Aorta (tissue), 5 donors: ENCODE measurements at regions not wholly inside any gene's neighbourhood (a gene's known extent, or its start where the extent isn't known, plus 50 kb on each side); places are given as distances from the start of the nearest gene placed in this dataset.

Experiments used
- ATAC-seq: fragments of 200-7000 bp; cut with Tn5 transposase; one replicate; pipeline ENCODE4 v1.9.1; 2022; ENCODE audit warnings: moderate library complexity; ENCODE audit not compliant: low FRiP score
- DNase-seq, 2 donors: peaks; one replicate each; pipeline ENCODE4 v3.0.0-alpha.2; 2020
- H3K27ac ChIP-seq, 2 donors: one replicate each; pipeline ENCODE4 v1.5.1; 2013; ENCODE audit warnings: low read length in 2 of 2, mild to moderate bottlenecking in 2 of 2, moderate library complexity in 2 of 2, control low read depth in 1 of 2, inconsistent platforms in 1 of 2, low read depth in 1 of 2
- H3K27me3 ChIP-seq, 2 donors: one replicate each; pipeline ENCODE4 v1.6.1; 2013; ENCODE audit warnings: control low read depth in 1 of 2, low read length in 1 of 2, mild to moderate bottlenecking in 1 of 2, moderate library complexity in 1 of 2; ENCODE audit not compliant: insufficient read depth in 2 of 2, control insufficient read depth in 1 of 2
- H3K36me3 ChIP-seq, 2 donors: one replicate each; pipeline ENCODE4 v1.6.1; 2013; ENCODE audit warnings: control low read depth in 1 of 2, low read length in 1 of 2, mild to moderate bottlenecking in 1 of 2; ENCODE audit not compliant: insufficient read depth in 2 of 2, control insufficient read depth in 1 of 2
- H3K4me1 ChIP-seq, 2 donors: one replicate each; pipeline ENCODE4 v1.6.1; 2013; ENCODE audit warnings: low read length in 2 of 2, control low read depth in 1 of 2, mild to moderate bottlenecking in 1 of 2, moderate library complexity in 1 of 2; ENCODE audit not compliant: insufficient read depth in 2 of 2, control insufficient read depth in 1 of 2
- H3K4me3 ChIP-seq, 2 donors: one replicate each; pipeline ENCODE4 v1.5.1; 2013; ENCODE audit warnings: low read length in 2 of 2, control low read depth in 1 of 2, mild to moderate bottlenecking in 1 of 2
- H3K9me3 ChIP-seq: one replicate; pipeline ENCODE4 v1.6.1; 2013; ENCODE audit warnings: mild to moderate bottlenecking, low read length; ENCODE audit not compliant: control insufficient read depth
- WGBS, 2 donors: extraction: QIAGEN DNeasy Blood & Tissue Kit; methylation state at CpG; one replicate each; pipeline ENCODE4 v1.1.7; 2013; 5-methylcytosine and 5-hydroxymethylcytosine counted together
- intact Hi-C, 2 donors: fragments of 100-400 bp; cut with DNase I; formaldehyde crosslinking; loops; one replicate each; pipeline versions ENCODE4 v1.14.2 to v1.15.0; 2022
- donor health status: healthy with polysubstance abuse.
- donor health status: Bipolar disorder and iron deficiency.
- donor health status: DM: no; HTN: no; CAD: no.
- donor health status: DM: no; HTN: no; CAD: no.
- donor health status: DM: yes; HTN: yes; CAD: no.

DNA sequence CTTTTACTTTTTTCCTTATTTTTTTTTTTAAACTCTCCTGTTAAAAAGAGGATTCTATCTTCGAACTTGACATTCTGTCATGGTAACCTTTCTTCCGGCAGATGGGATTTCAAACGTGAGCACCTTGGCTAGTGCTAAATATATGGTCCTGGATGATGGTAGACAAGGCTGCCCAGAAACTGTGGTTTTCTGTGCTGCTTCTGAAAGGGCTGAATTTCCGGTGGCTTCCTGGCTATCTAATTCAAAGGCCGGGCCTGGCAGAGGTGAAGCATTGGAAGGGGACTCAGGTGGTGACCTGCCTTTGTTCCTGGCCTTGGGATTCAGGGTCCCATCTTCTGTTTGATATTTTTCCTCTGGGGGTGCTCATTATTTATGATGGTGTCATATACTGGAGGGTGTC, 118.6 kb upstream of the MYL2 start:
- ATAC-seq, result no peak

GRCh38 chr12:111038077-111038476, 117.7 kb upstream of the MYL2 start:
- ATAC-seq (no peak), DNase-seq (no peak)
- intact Hi-C loops, result no loop called here
- Histone ChIP-seq H3K9me3 (no peaks in the 10 kb centered on the region), H3K4me1 (no peaks in the 10 kb centered on the region), H3K27ac (no peak overlapping the region), H3K4me3 (no peak overlapping the region), H3K27me3 (no peaks in the 10 kb centered on the region), H3K36me3 (no peaks in the 10 kb centered on the region)
- WGBS, 2 donors, result 21 to 31% methylated on average over 6 of the region's 6 CpGs

More for the DNA sequence above, 118.6 kb upstream of the MYL2 start:
- Histone ChIP-seq H3K4me3 (no peak overlapping the region), H3K9me3 (no peaks in the 10 kb centered on the region), H3K27me3 (no peaks in the 10 kb centered on the region), H3K4me1 (no peaks in the 10 kb centered on the region), H3K36me3 (no peaks in the 10 kb centered on the region), H3K27ac (no peak overlapping the region)
- 82 to 86% methylated on average over 5 of the region's 5 CpGs for WGBS, 2 donors
- intact Hi-C loops, result no loop called here
- DNase-seq, result no peak

GRCh38 chr12:111037047-111037446, 116.7 kb upstream of the MYL2 start:
- no peaks in the 10 kb centered on the region for H3K9me3 ChIP-seq
- intact Hi-C loops, result no loop called here
- no peak overlapping the region for H3K27ac ChIP-seq
- no peaks in the 10 kb centered on the region for H3K27me3 ChIP-seq
- DNase-seq, result no peak
- H3K4me1 ChIP-seq, result no peaks in the 10 kb centered on the region
- peak; percentile 54 for ATAC-seq
- H3K36me3 ChIP-seq, result no peaks in the 10 kb centered on the region
- H3K4me3 ChIP-seq, result no peak overlapping the region
- WGBS, 2 donors, result 28 to 36% methylated on average over 23 of the region's 23 CpGs

- Histone ChIP-seq H3K9me3 (no peaks in the 10 kb centered on the region), H3K27ac (no peak overlapping the region), H3K4me1 (no peaks in the 10 kb centered on the region), H3K36me3 (no peaks in the 10 kb centered on the region), H3K27me3 (no peaks in the 10 kb centered on the region), H3K4me3 (no peak overlapping the region)
- ATAC-seq (no peak), DNase-seq (no peak)
- intact Hi-C loops, result no loop called here
- WGBS, 2 donors, result 1 to 2% methylated on average over 36 of the region's 36 CpGs
Observed at GRCh38 chr12:111035578-111036301, 115.4 kb upstream of the MYL2 start.

- Histone ChIP-seq H3K9me3 (no peaks in the 10 kb centered on the region), H3K36me3 (no peaks in the 10 kb centered on the region), H3K27ac (no peak overlapping the region), H3K27me3 (no peaks in the 10 kb centered on the region), H3K4me1 (no peaks in the 10 kb centered on the region), H3K4me3 (peak overlapping the region in 1 of 2 donors; percentile 21)
- no peak for ATAC-seq
- 1% methylated on average over 29 to 50 of the region's 50 CpGs for WGBS, 2 donors
- DNase-seq, result no peak
- intact Hi-C loops, result no loop called here
Observed at GRCh38 chr12:111034886-111035577, 114.7 kb upstream of the MYL2 start.

- no peak for ATAC-seq
Observed at GRCh38 chr12:111034083-111034885, 113.9 kb upstream of the MYL2 start, which contains the start of gene CUX2. CUX2 (plus strand) TSS chr12:111034165.

DNA sequence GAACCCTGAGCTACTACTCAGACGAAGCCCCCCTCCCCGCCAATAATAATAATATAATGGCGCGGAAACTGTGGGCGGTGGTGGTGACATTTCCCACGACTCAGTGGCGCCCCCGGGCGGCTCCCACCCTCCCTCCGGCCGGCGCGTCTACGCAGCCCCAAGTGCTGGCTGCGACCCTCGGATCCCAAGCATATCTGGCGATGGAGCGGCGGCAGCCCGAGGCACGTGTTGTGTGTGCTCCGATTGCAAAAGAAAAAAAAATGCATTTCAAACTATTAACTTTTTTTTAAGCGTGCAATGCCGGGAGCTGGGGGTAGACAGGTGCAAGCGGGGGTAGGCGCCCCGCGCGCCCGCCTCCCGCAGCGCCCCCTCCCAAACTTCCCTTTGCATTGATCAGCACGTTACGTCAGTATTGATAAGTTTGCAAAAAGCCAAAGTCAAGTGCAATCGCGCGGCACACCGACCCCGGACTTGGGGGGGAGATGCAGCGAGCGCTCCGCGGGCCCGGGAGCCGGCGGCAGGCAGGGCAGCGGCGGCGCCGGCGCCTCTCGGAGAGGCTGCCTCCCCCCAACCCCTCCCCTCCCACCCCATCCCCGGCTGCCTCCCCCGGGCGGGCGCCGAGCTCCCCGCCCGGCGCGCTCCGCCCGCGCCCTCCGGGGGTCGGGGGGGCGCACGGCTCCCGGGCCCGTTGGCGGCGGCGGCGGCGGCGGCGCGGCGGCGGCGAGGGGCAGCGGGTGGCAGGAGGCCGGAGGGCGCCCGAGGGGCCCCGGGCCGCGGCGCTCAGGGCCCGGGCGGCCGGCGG, 113.1 kb upstream of the MYL2 start:
- no peaks in the 10 kb centered on the region for H3K4me1 ChIP-seq
- DNase-seq, result no peak
- H3K27me3 ChIP-seq, result no peaks in the 10 kb centered on the region
- ATAC-seq, result no peak
- no peak overlapping the region for H3K27ac ChIP-seq
- 1% methylated on average over 64 to 93 of the region's 93 CpGs for WGBS, 2 donors
- intact Hi-C loops, result no loop called here
- no peak overlapping the region for H3K4me3 ChIP-seq
- H3K36me3 ChIP-seq, result no peaks in the 10 kb centered on the region
- no peaks in the 10 kb centered on the region for H3K9me3 ChIP-seq

More at GRCh38 chr12:111034083-111034885, 113.9 kb upstream of the MYL2 start, which contains the start of gene CUX2:
- intact Hi-C loops, result no loop called here
- Histone ChIP-seq H3K36me3 (no peaks in the 10 kb centered on the region), H3K4me1 (no peaks in the 10 kb centered on the region), H3K9me3 (no peaks in the 10 kb centered on the region), H3K27ac (no peak within 1 kb of the TSS), H3K27me3 (no peaks in the 10 kb centered on the region), H3K4me3 (peak within 1 kb of the TSS in 1 of 2 donors; percentile 21)
- DNase-seq, result no peak
- 1% methylated on average over 56 to 100 of the region's 100 CpGs for WGBS, 2 donors

- Histone ChIP-seq H3K4me3 (no peak overlapping the region), H3K9me3 (no peaks in the 10 kb centered on the region), H3K27me3 (no peaks in the 10 kb centered on the region), H3K36me3 (no peaks in the 10 kb centered on the region), H3K27ac (no peak overlapping the region), H3K4me1 (no peaks in the 10 kb centered on the region)
- WGBS, 2 donors, result 39 to 40% methylated on average over 5 of the region's 5 CpGs
- ATAC-seq, result no peak
- no peak for DNase-seq
- intact Hi-C loops, result no loop called here
Observed at GRCh38 chr12:111032591-111032919, 112.2 kb upstream of the MYL2 start.
